ENCODE measurements at regions not wholly inside any gene's neighbourhood (a gene's known extent, or its start where the extent isn't known, plus 50 kb on each side); places are given as distances from the start of the nearest gene placed in this dataset.

GRCh38 chr6:148689168-148689567 is 57.7 kb upstream of the UST start:
- BruUV-seq (replicated peaks), result no TSS peak
- POLR2A ChIA-PET, result interaction anchor here (2.0 kb wide), 1 partner anchor 11 kb away, joined by 6 read pairs; no protein-coding TSS in a partner anchor
- CTCF ChIA-PET, result interaction anchor here (1.0 kb wide), 1 partner anchor 129 kb away, joined by 3 read pairs; no protein-coding TSS in a partner anchor
- no peaks in the 10 kb centered on the region for H3K36me3 Mint-ChIP-seq (ENCODE audit: insufficient read depth, unreplicated experiment)
- no peak for DNase-seq (ENCODE audit: unreplicated experiment)
- H3K9me3 Mint-ChIP-seq (ENCODE audit: unreplicated experiment), result no peaks in the 10 kb centered on the region
- H3K27ac Mint-ChIP-seq (ENCODE audit: low read depth, unreplicated experiment), result no peak overlapping the region
- H3K4me1 Mint-ChIP-seq (ENCODE audit: insufficient read depth, unreplicated experiment), result no peaks in the 10 kb centered on the region
- H3K27me3 Mint-ChIP-seq (ENCODE audit: insufficient read depth, unreplicated experiment), result no peaks in the 10 kb centered on the region
- no peak overlapping the region for H3K4me3 Mint-ChIP-seq (ENCODE audit: unreplicated experiment)
- no peak for TF ChIP-seq CTCF (IDR thresholded peaks at IDR 0.05; ENCODE audit: unreplicated experiment)
- intact Hi-C loops (cut with micrococcal nuclease), result no loop called here

- Mint-ChIP-seq H3K4me3 (ENCODE audit: unreplicated experiment) (no peak overlapping the region), H3K36me3 (ENCODE audit: insufficient read depth, unreplicated experiment) (no peaks in the 10 kb centered on the region), H3K27ac (ENCODE audit: low read depth, unreplicated experiment) (no peak overlapping the region), H3K4me1 (ENCODE audit: insufficient read depth, unreplicated experiment) (no peaks in the 10 kb centered on the region), H3K27me3 (ENCODE audit: insufficient read depth, unreplicated experiment) (no peaks in the 10 kb centered on the region), H3K9me3 (ENCODE audit: unreplicated experiment) (no peaks in the 10 kb centered on the region)
- no peak for TF ChIP-seq CTCF (IDR thresholded peaks at IDR 0.05; ENCODE audit: unreplicated experiment)
- CTCF ChIA-PET, result interaction anchor here (1.2 to 2.0 kb wide), 3 partner anchors 9 to 116 kb away, joined by 3 to 6 read pairs (median 4); no protein-coding TSS in a partner anchor
- intact Hi-C loops (cut with micrococcal nuclease), result no loop called here
- peak; percentile 21 for DNase-seq (ENCODE audit: unreplicated experiment)
- BruUV-seq (replicated peaks), result no TSS peak
- POLR2A ChIA-PET, result no interaction called here
Measured at GRCh38 chr6:148693882-148694484, 52.8 kb upstream of the UST start.

Data from MCF 10A (cell line).